A549 (cell line): ENCODE measurements at regions not wholly inside any gene's neighbourhood (a gene's known extent, or its start where the extent isn't known, plus 50 kb on each side); places are given as distances from the start of the nearest gene placed in this dataset.

Experiments used
- ATAC-seq, 2 experiments: fragments of 200-7000 bp in 1 of 2; fragments of >200 bp in 1 of 2; cut with Nextera tagmentation in 1 of 2; cut with Tn5 transposase in 1 of 2; 3 replicates each; pipeline versions ENCODE4 v1.8.0 to v1.9.1; 2018 to 2020; ENCODE audit warnings: mild to moderate bottlenecking in 1 of 2, moderate library complexity in 1 of 2
- CTCF ChIA-PET: fragments of 300-600 bp; sonication (Branson Sonifier 250); formaldehyde crosslinking; extraction: SDS; loops from one replicate; lab custom pipeline; 2021; ENCODE audit warnings: antibody characterized with exemption, inconsistent platforms; lab: Yijun Ruan, JAX
- POLR2A ChIA-PET: fragments of 350-600 bp; formaldehyde crosslinking; extraction: SDS; loops from one replicate; lab custom pipeline; 2021; ENCODE audit warnings: antibody characterized with exemption, inconsistent platforms; lab: Yijun Ruan, JAX
- DNase-seq, 2 experiments: peaks; one replicate each; pipeline versions ENCODE4 v3.0.0 to v3.0.0-alpha.2; 2011 to 2016; ENCODE audit warnings: low read depth in 1 of 2, low spot score in 1 of 2
- FAIRE-seq: peaks from 2 replicates; lab custom pipeline; 2011; peaks lifted over from hg19 to GRCh38; lab: Jason Lieb, UNC
- H3K27ac ChIP-seq, 2 experiments: fragments of >200 bp; sonication (Bioruptor Twin); formaldehyde crosslinking; 3 replicates each; pipeline ENCODE4 v1.5.1; 2016 to 2017
- H3K4me1 ChIP-seq: fragments of >200 bp; sonication (Bioruptor Twin); formaldehyde crosslinking; 3 replicates; pipeline ENCODE4 v1.6.1; 2016
- H3K4me2 ChIP-seq: fragments of >200 bp; sonication (Bioruptor Twin); formaldehyde crosslinking; 3 replicates; pipeline ENCODE4 v1.6.1; 2016
- H3K4me3 ChIP-seq: fragments of >200 bp; sonication (Bioruptor Twin); formaldehyde crosslinking; 3 replicates; pipeline ENCODE4 v1.5.1; 2016
- H3K9me3 ChIP-seq: fragments of >200 bp; sonication (Bioruptor Twin); formaldehyde crosslinking; 3 replicates; pipeline ENCODE4 v1.6.1; 2016
- BHLHE40 ChIP-seq: IDR thresholded peaks from 2 replicates; pipeline ENCODE4 v1.6.1; 2012; ENCODE audit warnings: low read depth, low read length, inconsistent platforms
- CEBPB ChIP-seq, 2 experiments: fragments of >200 bp in 1 of 2; sonication (Bioruptor Twin) in 1 of 2; formaldehyde crosslinking in 1 of 2; IDR thresholded peaks; 2 replicates each; pipeline ENCODE4 v1.6.1; 2012 to 2016
- CHD2 ChIP-seq: fragments of 150-350 bp; IDR thresholded peaks from 2 replicates; pipeline ENCODE4 v1.6.1; 2014; ENCODE audit warnings: low read length; ENCODE audit not compliant: partially characterized antibody
- E2F6 ChIP-seq: IDR thresholded peaks from 2 replicates; pipeline ENCODE4 v1.6.1; 2012; ENCODE audit warnings: low read depth, borderline replicate concordance
- FOSB ChIP-seq: fragments of 250-450 bp; sonication (Bioruptor Pico); IDR thresholded peaks from 2 replicates; pipeline ENCODE4 v1.5.0; 2020; ENCODE audit warnings: mild to moderate bottlenecking, moderate library complexity
- FOSL2 ChIP-seq, 2 experiments: fragments of 450-650 bp in 1 of 2; fragments of >200 bp in 1 of 2; sonication (Bioruptor Twin) in 1 of 2; formaldehyde crosslinking; IDR thresholded peaks; 2 replicates each; pipeline versions ENCODE4 v1.5.0 to v1.6.1; 2016 to 2020; ENCODE audit warnings: mild to moderate bottlenecking in 1 of 2, moderate library complexity in 1 of 2
- HEYL ChIP-seq: fragments of 250-450 bp; sonication (Bioruptor Pico); IDR thresholded peaks from 2 replicates; pipeline ENCODE4 v1.8.0; 2021; ENCODE audit warnings: mild to moderate bottlenecking, moderate library complexity
- HMGXB4 ChIP-seq: fragments of 250-450 bp; sonication (Bioruptor Pico); IDR thresholded peaks from 2 replicates; pipeline ENCODE4 v1.5.0; 2021; ENCODE audit warnings: mild to moderate bottlenecking, moderate library complexity, borderline replicate concordance
- KDM1A ChIP-seq: fragments of 200-600 bp; sonication (generic); IDR thresholded peaks from 2 replicates; pipeline ENCODE4 v1.6.1; 2016; ENCODE audit warnings: low read depth, mild to moderate bottlenecking
- MAFK ChIP-seq: fragments of 450-650 bp; IDR thresholded peaks from 2 replicates; pipeline ENCODE4 v1.6.1; 2014; ENCODE audit not compliant: partially characterized antibody
- NPAS2 ChIP-seq: fragments of 250-450 bp; sonication (Bioruptor Pico); IDR thresholded peaks from 2 replicates; pipeline ENCODE4 v1.8.0; 2022; ENCODE audit warnings: mild to moderate bottlenecking, moderate library complexity, borderline replicate concordance
- PBX3 ChIP-seq: IDR thresholded peaks from 2 replicates; pipeline ENCODE4 v1.6.1; 2012
- RFX5 ChIP-seq: fragments of 450-650 bp; IDR thresholded peaks from 2 replicates; pipeline ENCODE4 v1.7.1; 2014; ENCODE audit warnings: antibody characterized with exemption, mild to moderate bottlenecking, moderate library complexity
- RNF2 ChIP-seq: fragments of 200-600 bp; sonication (generic); IDR thresholded peaks from 2 replicates; pipeline ENCODE4 v1.6.1; 2016; ENCODE audit warnings: low read depth, mild to moderate bottlenecking, antibody characterized with exemption, moderate library complexity, borderline replicate concordance
- SMC3 ChIP-seq: fragments of >200 bp; sonication (Bioruptor Twin); formaldehyde crosslinking; IDR thresholded peaks from 3 replicates; pipeline ENCODE4 v1.6.1; 2018; ENCODE audit warnings: inconsistent platforms
- TP53 ChIP-seq: fragments of 250-450 bp; sonication (Bioruptor Pico); IDR thresholded peaks from 2 replicates; pipeline ENCODE4 v1.5.0; 2021; ENCODE audit warnings: mild to moderate bottlenecking, moderate library complexity
- WGBS: methylation state at CpG from one replicate; pipeline ENCODE4 v1.1.6; 2017; ENCODE audit errors: missing lambda C conversion rate; 5-methylcytosine and 5-hydroxymethylcytosine counted together

- Histone ChIP-seq H3K27ac (no peak overlapping the region), H3K4me1 (no peaks in the 10 kb centered on the region), H3K4me2 (no peak overlapping the region), H3K4me3 (no peak overlapping the region), H3K9me3 (no peaks in the 10 kb centered on the region)
- ATAC-seq (no peak), FAIRE-seq (no peak), DNase-seq (no peak)
- ChIA-PET POLR2A (no interaction called here), CTCF (interaction anchor here (0.7 kb wide), 1 partner anchor 982 kb away, joined by 3 read pairs; no protein-coding TSS in a partner anchor)
- TF ChIP-seq HEYL (CRISPR knock-in tag) (no peak), PBX3 (no peak), TP53 (CRISPR knock-in tag) (no peak), CEBPB (IDR thresholded peaks at IDR 0.05) (no peak), RNF2 (no peak), HMGXB4 (no peak), KDM1A (no peak)
- WGBS: 3% methylated on average over 7 of the region's 7 CpGs
Measured at GRCh38 chr2:198905881-198906612, 551.7 kb downstream of the SATB2 start.

- Histone ChIP-seq H3K4me1 (no peaks in the 10 kb centered on the region), H3K4me2 (no peak overlapping the region), H3K4me3 (no peak overlapping the region), H3K27ac (no peak overlapping the region), H3K9me3 (no peaks in the 10 kb centered on the region)
- POLR2A ChIA-PET: no interaction called here
- ATAC-seq (peak in 1 of 2 experiments; percentile 50; a peak in 2 of 6 replicates), DNase-seq (peak in 1 of 2 experiments; percentile 28), FAIRE-seq (no peak)
- CTCF ChIA-PET: no interaction called here
- no peak for TF ChIP-seq FOSL2 (IDR thresholded peaks at IDR 0.05)
- no peak for TF ChIP-seq FOSL2 (CRISPR knock-in tag; IDR thresholded peaks at IDR 0.05)
- no peak for TF ChIP-seq PBX3
- TF ChIP-seq SMC3: no peak
- TF ChIP-seq E2F6: no peak
- TF ChIP-seq CHD2: no peak
- TF ChIP-seq MAFK: no peak
- no peak for TF ChIP-seq BHLHE40
- no peak for TF ChIP-seq FOSB
- no peak for TF ChIP-seq RFX5
Measured at GRCh38 chr2:198901894-198902293, 555.8 kb downstream of the SATB2 start.

- 33% methylated on average over 3 of the region's 3 CpGs for WGBS
- TF ChIP-seq NPAS2 (CRISPR knock-in tag) (no peak), E2F6 (no peak)
- TF ChIP-seq, all 56 proteins: peak for 0
Measured at GRCh38 chr2:198900141-198900540, 557.6 kb downstream of the SATB2 start.

More at GRCh38 chr2:198900141-198900540, 557.6 kb downstream of the SATB2 start:
- H3K4me2 ChIP-seq: no peak overlapping the region
- ATAC-seq (no peak), DNase-seq (no peak), FAIRE-seq (no peak)
- H3K27ac ChIP-seq: no peak overlapping the region
- H3K4me3 ChIP-seq: no peak overlapping the region
- H3K4me1 ChIP-seq: no peaks in the 10 kb centered on the region
- ChIA-PET CTCF (no interaction called here), POLR2A (no interaction called here)
- no peaks in the 10 kb centered on the region for H3K9me3 ChIP-seq
